ENCODE measurements at regions not wholly inside any gene's neighbourhood (a gene's known extent, or its start where the extent isn't known, plus 50 kb on each side); places are given as distances from the start of the nearest gene placed in this dataset.

GRCh38 chr2:20125616-20126015 lies 74.2 kb upstream of the LAPTM4A start:
- Histone ChIP-seq H3K36me3 (ENCODE audit: control insufficient read depth in 2 of 2, insufficient read depth in 2 of 2, low read length in 1 of 2) (no peaks in the 10 kb centered on the region), H3K27me3 (ENCODE audit: control insufficient read depth in 2 of 2, insufficient read depth in 1 of 2, low read length in 1 of 2) (no peaks in the 10 kb centered on the region), H3K27ac (ENCODE audit: low read depth in 1 of 2, low read length in 1 of 2) (no peak overlapping the region), H3K4me1 (ENCODE audit: control insufficient read depth in 2 of 2, insufficient read depth in 2 of 2, low read length in 2 of 2) (no peaks in the 10 kb centered on the region), H3K4me3 (ENCODE audit: low read length in 2 of 2) (no peak overlapping the region), H3K9me3 (ENCODE audit: control insufficient read depth in 2 of 2, insufficient read depth in 1 of 2, low read length in 1 of 2) (no peaks in the 10 kb centered on the region)
- WGBS = 91% methylated on average over 3 of the region's 3 CpGs
- DNase-seq (ENCODE audit: low read depth in 6 of 9, low spot score in 9 of 9) = no peak

- no peak for DNase-seq (ENCODE audit: low read depth in 6 of 9, low spot score in 9 of 9)
- no peaks in the 10 kb centered on the region for H3K27me3 ChIP-seq (ENCODE audit: control insufficient read depth in 2 of 2, insufficient read depth in 1 of 2, low read length in 1 of 2)
- no peaks in the 10 kb centered on the region for H3K4me1 ChIP-seq (ENCODE audit: control insufficient read depth in 2 of 2, insufficient read depth in 2 of 2, low read length in 2 of 2)
- no peak overlapping the region for H3K27ac ChIP-seq (ENCODE audit: low read depth in 1 of 2, low read length in 1 of 2)
- no peak overlapping the region for H3K4me3 ChIP-seq (ENCODE audit: low read length in 2 of 2)
- no peaks in the 10 kb centered on the region for H3K36me3 ChIP-seq (ENCODE audit: control insufficient read depth in 2 of 2, insufficient read depth in 2 of 2, low read length in 1 of 2)
- H3K9me3 ChIP-seq (ENCODE audit: control insufficient read depth in 2 of 2, insufficient read depth in 1 of 2, low read length in 1 of 2) = no peaks in the 10 kb centered on the region
- 94% methylated on average over 6 of the region's 6 CpGs for WGBS
Measured at GRCh38 chr2:20125164-20125563, 73.7 kb upstream of the LAPTM4A start.

- no peaks in the 10 kb centered on the region for H3K9me3 ChIP-seq (ENCODE audit: control insufficient read depth in 2 of 2, insufficient read depth in 1 of 2, low read length in 1 of 2)
- 95% methylated on average over 4 of the region's 4 CpGs for WGBS
- no peak overlapping the region for H3K27ac ChIP-seq (ENCODE audit: low read depth in 1 of 2, low read length in 1 of 2)
- no peak for DNase-seq (ENCODE audit: low read depth in 6 of 9, low spot score in 9 of 9)
- no peaks in the 10 kb centered on the region for H3K4me1 ChIP-seq (ENCODE audit: control insufficient read depth in 2 of 2, insufficient read depth in 2 of 2, low read length in 2 of 2)
- H3K4me3 ChIP-seq (ENCODE audit: low read length in 2 of 2) = no peak overlapping the region
- no peaks in the 10 kb centered on the region for H3K27me3 ChIP-seq (ENCODE audit: control insufficient read depth in 2 of 2, insufficient read depth in 1 of 2, low read length in 1 of 2)
- no peaks in the 10 kb centered on the region for H3K36me3 ChIP-seq (ENCODE audit: control insufficient read depth in 2 of 2, insufficient read depth in 2 of 2, low read length in 1 of 2)
Measured at GRCh38 chr2:20123871-20124594, 72.6 kb upstream of the LAPTM4A start.

GRCh38 chr2:20122864-20123263 lies 71.4 kb upstream of the LAPTM4A start:
- Histone ChIP-seq H3K4me1 (ENCODE audit: control insufficient read depth in 2 of 2, insufficient read depth in 2 of 2, low read length in 2 of 2) (no peaks in the 10 kb centered on the region), H3K27ac (ENCODE audit: low read depth in 1 of 2, low read length in 1 of 2) (no peak overlapping the region), H3K27me3 (ENCODE audit: control insufficient read depth in 2 of 2, insufficient read depth in 1 of 2, low read length in 1 of 2) (no peaks in the 10 kb centered on the region), H3K4me3 (ENCODE audit: low read length in 2 of 2) (no peak overlapping the region), H3K9me3 (ENCODE audit: control insufficient read depth in 2 of 2, insufficient read depth in 1 of 2, low read length in 1 of 2) (no peaks in the 10 kb centered on the region), H3K36me3 (ENCODE audit: control insufficient read depth in 2 of 2, insufficient read depth in 2 of 2, low read length in 1 of 2) (no peaks in the 10 kb centered on the region)
- no peak for DNase-seq (ENCODE audit: low read depth in 6 of 9, low spot score in 9 of 9)
- WGBS = 96% methylated on average over 5 of the region's 5 CpGs

- Histone ChIP-seq H3K27me3 (ENCODE audit: control insufficient read depth in 2 of 2, insufficient read depth in 1 of 2, low read length in 1 of 2) (no peaks in the 10 kb centered on the region), H3K9me3 (ENCODE audit: control insufficient read depth in 2 of 2, insufficient read depth in 1 of 2, low read length in 1 of 2) (no peaks in the 10 kb centered on the region)
Measured at GRCh38 chr2:20120569-20121416, 69.4 kb upstream of the LAPTM4A start.

GRCh38 chr2:20118051-20118450 lies 66.6 kb upstream of the LAPTM4A start:
- Histone ChIP-seq H3K4me1 (ENCODE audit: control insufficient read depth in 2 of 2, insufficient read depth in 2 of 2, low read length in 2 of 2) (no peaks in the 10 kb centered on the region), H3K27me3 (ENCODE audit: control insufficient read depth in 2 of 2, insufficient read depth in 1 of 2, low read length in 1 of 2) (no peaks in the 10 kb centered on the region)
- no peak for DNase-seq (ENCODE audit: low read depth in 6 of 9, low spot score in 9 of 9)

More at GRCh38 chr2:20120569-20121416, 69.4 kb upstream of the LAPTM4A start:
- no peak for DNase-seq (ENCODE audit: low read depth in 6 of 9, low spot score in 9 of 9)
- H3K27ac ChIP-seq (ENCODE audit: low read depth in 1 of 2, low read length in 1 of 2) = no peak overlapping the region
- no peaks in the 10 kb centered on the region for H3K4me1 ChIP-seq (ENCODE audit: control insufficient read depth in 2 of 2, insufficient read depth in 2 of 2, low read length in 2 of 2)
- WGBS = 98% methylated on average over 10 of the region's 10 CpGs
- no peak overlapping the region for H3K4me3 ChIP-seq (ENCODE audit: low read length in 2 of 2)
- no peaks in the 10 kb centered on the region for H3K36me3 ChIP-seq (ENCODE audit: control insufficient read depth in 2 of 2, insufficient read depth in 2 of 2, low read length in 1 of 2)

GRCh38 chr2:20115902-20116301 lies 64.5 kb upstream of the LAPTM4A start:
- H3K4me1 ChIP-seq (ENCODE audit: control insufficient read depth in 2 of 2, insufficient read depth in 2 of 2, low read length in 2 of 2) = no peaks in the 10 kb centered on the region
- H3K36me3 ChIP-seq (ENCODE audit: control insufficient read depth in 2 of 2, insufficient read depth in 2 of 2, low read length in 1 of 2) = no peaks in the 10 kb centered on the region
- H3K9me3 ChIP-seq (ENCODE audit: control insufficient read depth in 2 of 2, insufficient read depth in 1 of 2, low read length in 1 of 2) = no peaks in the 10 kb centered on the region
- DNase-seq (ENCODE audit: low read depth in 6 of 9, low spot score in 9 of 9) = no peak
- no peak overlapping the region for H3K27ac ChIP-seq (ENCODE audit: low read depth in 1 of 2, low read length in 1 of 2)
- no peaks in the 10 kb centered on the region for H3K27me3 ChIP-seq (ENCODE audit: control insufficient read depth in 2 of 2, insufficient read depth in 1 of 2, low read length in 1 of 2)
- WGBS = 88% methylated on average over 4 of the region's 4 CpGs
- no peak overlapping the region for H3K4me3 ChIP-seq (ENCODE audit: low read length in 2 of 2)

More at GRCh38 chr2:20118051-20118450, 66.6 kb upstream of the LAPTM4A start:
- H3K4me3 ChIP-seq (ENCODE audit: low read length in 2 of 2) = no peak overlapping the region
- no peaks in the 10 kb centered on the region for H3K9me3 ChIP-seq (ENCODE audit: control insufficient read depth in 2 of 2, insufficient read depth in 1 of 2, low read length in 1 of 2)
- H3K27ac ChIP-seq (ENCODE audit: low read depth in 1 of 2, low read length in 1 of 2) = no peak overlapping the region
- H3K36me3 ChIP-seq (ENCODE audit: control insufficient read depth in 2 of 2, insufficient read depth in 2 of 2, low read length in 1 of 2) = no peaks in the 10 kb centered on the region
- WGBS = 89% methylated on average over 8 of the region's 8 CpGs

- Histone ChIP-seq H3K9me3 (ENCODE audit: control insufficient read depth in 2 of 2, insufficient read depth in 1 of 2, low read length in 1 of 2) (no peaks in the 10 kb centered on the region), H3K36me3 (ENCODE audit: control insufficient read depth in 2 of 2, insufficient read depth in 2 of 2, low read length in 1 of 2) (no peaks in the 10 kb centered on the region), H3K27ac (ENCODE audit: low read depth in 1 of 2, low read length in 1 of 2) (no peak overlapping the region), H3K4me3 (ENCODE audit: low read length in 2 of 2) (no peak overlapping the region), H3K27me3 (ENCODE audit: control insufficient read depth in 2 of 2, insufficient read depth in 1 of 2, low read length in 1 of 2) (no peaks in the 10 kb centered on the region), H3K4me1 (ENCODE audit: control insufficient read depth in 2 of 2, insufficient read depth in 2 of 2, low read length in 2 of 2) (no peaks in the 10 kb centered on the region)
- WGBS = 99% methylated on average over 2 of the region's 2 CpGs
- DNase-seq (ENCODE audit: low read depth in 6 of 9, low spot score in 9 of 9) = no peak
Measured at GRCh38 chr2:20115374-20115773, 63.9 kb upstream of the LAPTM4A start.

Measured in thymus (tissue), 11 donors.